Smooth muscle cell (in vitro differentiated cells): ENCODE measurements at regions not wholly inside any gene's neighbourhood (a gene's known extent, or its start where the extent isn't known, plus 50 kb on each side); places are given as distances from the start of the nearest gene placed in this dataset.

ENCODE experiments used
- DNase-seq: peaks from one replicate; lab custom pipeline; 2025; ENCODE audit not compliant: unreplicated experiment; lab: John Stamatoyannopoulos, UW
- H2AFZ ChIP-seq: fragments of 200-600 bp; sonication (generic); 2 replicates; pipeline ENCODE4 v1.6.0; 2016; ENCODE audit warnings: antibody characterized with exemption, low read depth, mild to moderate bottlenecking
- H3F3A ChIP-seq: fragments of 200-600 bp; sonication (generic); 2 replicates; pipeline ENCODE4 v1.6.0; 2017; ENCODE audit warnings: antibody characterized with exemption, low read depth
- H3K27ac ChIP-seq: fragments of 200-600 bp; sonication (generic); 2 replicates; pipeline ENCODE4 v1.5.1; 2016; ENCODE audit warnings: low read depth, mild to moderate bottlenecking
- H3K27me3 ChIP-seq: fragments of 200-600 bp; sonication (generic); 2 replicates; pipeline ENCODE4 v1.6.1; 2016; ENCODE audit warnings: low read depth, mild to moderate bottlenecking
- H3K36me3 ChIP-seq: fragments of 200-600 bp; sonication (generic); 2 replicates; pipeline ENCODE4 v1.5.1; 2016; ENCODE audit warnings: low read depth
- H3K4me1 ChIP-seq: fragments of 200-600 bp; sonication (generic); 2 replicates; pipeline ENCODE4 v1.5.1; 2016; ENCODE audit warnings: low read depth
- H3K4me2 ChIP-seq: fragments of 200-600 bp; sonication (generic); 2 replicates; pipeline ENCODE4 v1.6.0; 2016; ENCODE audit warnings: mild to moderate bottlenecking
- H3K4me3 ChIP-seq: fragments of 200-600 bp; sonication (generic); 2 replicates; pipeline ENCODE4 v1.5.1; 2016; ENCODE audit warnings: mild to moderate bottlenecking
- H3K79me2 ChIP-seq: fragments of 200-600 bp; sonication (generic); 2 replicates; pipeline ENCODE4 v1.6.0; 2016; ENCODE audit warnings: low read depth, mild to moderate bottlenecking
- H3K9ac ChIP-seq: fragments of 200-600 bp; sonication (generic); 2 replicates; pipeline ENCODE4 v1.6.0; 2016; ENCODE audit warnings: low read depth
- H3K9me3 ChIP-seq: fragments of 200-600 bp; sonication (generic); replicated peaks from 2 replicates; pipeline ENCODE4 v1.5.1; 2016; ENCODE audit warnings: low read depth
- H4K20me1 ChIP-seq: fragments of 200-600 bp; sonication (generic); 2 replicates; pipeline ENCODE4 v1.6.0; 2016; ENCODE audit warnings: low read depth
- WGBS: methylation state at CpG from one replicate; pipeline ENCODE4 v1.1.7; 2016; ENCODE audit warnings: low lambda C conversion rate; 5-methylcytosine and 5-hydroxymethylcytosine counted together
- TF ChIP-seq, protein P1 (sequence below): fragments of 200-600 bp; sonication (generic); IDR thresholded peaks from 2 replicates; pipeline ENCODE4 v1.5.1; 2017; ENCODE audit warnings: borderline replicate concordance, mild to moderate bottlenecking, antibody characterized with exemption; ENCODE audit not compliant: insufficient read depth, poor library complexity, severe bottlenecking

DNA sequence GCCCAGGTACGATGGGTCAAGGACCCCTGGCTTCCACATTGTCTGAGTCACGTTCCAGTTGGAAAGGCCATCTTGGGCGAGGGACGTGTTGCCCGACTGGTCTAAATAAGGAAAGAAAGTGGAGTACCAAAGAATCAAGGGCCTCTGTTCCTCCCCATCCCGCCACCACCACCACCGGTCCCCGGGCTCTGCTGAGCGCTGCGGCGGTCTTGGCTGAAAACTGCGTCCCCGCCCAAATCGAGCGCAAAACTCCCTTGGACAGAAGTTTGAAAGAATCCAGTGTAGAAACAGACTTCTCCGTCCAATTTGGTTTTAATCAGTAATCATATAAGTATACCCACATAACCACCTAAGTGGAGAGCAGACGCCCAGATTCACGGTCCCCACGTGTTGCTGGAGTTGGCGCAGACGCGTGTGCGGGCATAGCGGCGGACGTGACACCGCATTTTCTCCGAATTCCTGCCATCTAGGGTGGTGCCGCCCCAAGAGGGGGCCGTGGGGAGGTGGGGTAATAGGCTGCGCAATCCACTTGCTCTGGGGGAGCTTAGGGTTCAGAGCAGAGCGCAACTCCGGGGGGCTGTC, 243.8 kb upstream of the TOPAZ1 start:
- 5% methylated on average over 33 of the region's 33 CpGs for WGBS
- H2AFZ ChIP-seq = no peak overlapping the region
- no peak overlapping the region for H3K9ac ChIP-seq
- no peaks in the 10 kb centered on the region for H3K79me2 ChIP-seq
- H4K20me1 ChIP-seq = no peaks in the 10 kb centered on the region
- peaks cover 98% of the 10 kb centered on the region for H3K27me3 ChIP-seq
- no peak overlapping the region for H3K27ac ChIP-seq
- H3K4me3 ChIP-seq = peak overlapping the region; percentile 54
- H3K4me1 ChIP-seq = peaks cover 36% of the 10 kb centered on the region
- peak overlapping the region; percentile 80 for H3K4me2 ChIP-seq
- DNase-seq = no peak
- no peaks in the 10 kb centered on the region for H3F3A ChIP-seq
- TF ChIP-seq, protein P1, sequence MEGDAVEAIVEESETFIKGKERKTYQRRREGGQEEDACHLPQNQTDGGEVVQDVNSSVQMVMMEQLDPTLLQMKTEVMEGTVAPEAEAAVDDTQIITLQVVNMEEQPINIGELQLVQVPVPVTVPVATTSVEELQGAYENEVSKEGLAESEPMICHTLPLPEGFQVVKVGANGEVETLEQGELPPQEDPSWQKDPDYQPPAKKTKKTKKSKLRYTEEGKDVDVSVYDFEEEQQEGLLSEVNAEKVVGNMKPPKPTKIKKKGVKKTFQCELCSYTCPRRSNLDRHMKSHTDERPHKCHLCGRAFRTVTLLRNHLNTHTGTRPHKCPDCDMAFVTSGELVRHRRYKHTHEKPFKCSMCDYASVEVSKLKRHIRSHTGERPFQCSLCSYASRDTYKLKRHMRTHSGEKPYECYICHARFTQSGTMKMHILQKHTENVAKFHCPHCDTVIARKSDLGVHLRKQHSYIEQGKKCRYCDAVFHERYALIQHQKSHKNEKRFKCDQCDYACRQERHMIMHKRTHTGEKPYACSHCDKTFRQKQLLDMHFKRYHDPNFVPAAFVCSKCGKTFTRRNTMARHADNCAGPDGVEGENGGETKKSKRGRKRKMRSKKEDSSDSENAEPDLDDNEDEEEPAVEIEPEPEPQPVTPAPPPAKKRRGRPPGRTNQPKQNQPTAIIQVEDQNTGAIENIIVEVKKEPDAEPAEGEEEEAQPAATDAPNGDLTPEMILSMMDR = no peak
- H3K36me3 ChIP-seq = no peaks in the 10 kb centered on the region
- no peaks in the 10 kb centered on the region for H3K9me3 ChIP-seq

DNA sequence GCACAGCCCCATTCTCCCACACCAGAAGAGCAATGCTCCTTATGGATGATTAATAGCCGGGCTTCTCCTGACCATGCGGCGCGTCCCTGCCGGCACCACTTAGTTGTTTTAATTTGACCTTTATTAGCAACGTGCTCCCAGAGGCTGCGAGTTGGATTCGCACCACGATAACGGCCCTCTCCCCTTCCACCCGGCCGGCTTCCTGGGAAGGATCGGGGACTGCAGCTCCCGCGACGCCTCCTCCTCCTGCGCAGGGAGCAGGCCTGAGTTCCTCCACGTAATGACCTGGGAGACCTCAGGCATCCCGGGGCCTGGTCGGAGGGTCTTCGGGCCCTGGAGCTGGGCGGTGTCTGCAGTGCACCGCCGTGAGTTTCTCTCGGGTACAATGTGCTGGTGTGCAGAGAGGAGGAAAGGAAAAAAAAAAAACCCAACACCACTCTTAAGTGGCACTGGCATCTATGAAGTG, 243.3 kb upstream of the TOPAZ1 start:
- peak overlapping the region; percentile 54 for H3K4me3 ChIP-seq
- H2AFZ ChIP-seq = peak overlapping the region; percentile 7
- peak overlapping the region; percentile 80 for H3K4me2 ChIP-seq
- peaks cover 36% of the 10 kb centered on the region for H3K4me1 ChIP-seq
- TF ChIP-seq, protein P1 = no peak
- H3F3A ChIP-seq = no peaks in the 10 kb centered on the region
- H3K27me3 ChIP-seq = peaks cover 93% of the 10 kb centered on the region
- no peaks in the 10 kb centered on the region for H3K9me3 ChIP-seq
- no peaks in the 10 kb centered on the region for H3K36me3 ChIP-seq
- WGBS = 1% methylated on average over 25 of the region's 25 CpGs
- no peak overlapping the region for H3K9ac ChIP-seq
- no peak overlapping the region for H3K27ac ChIP-seq
- no peak for DNase-seq
- H4K20me1 ChIP-seq = no peaks in the 10 kb centered on the region
- no peaks in the 10 kb centered on the region for H3K79me2 ChIP-seq

DNA sequence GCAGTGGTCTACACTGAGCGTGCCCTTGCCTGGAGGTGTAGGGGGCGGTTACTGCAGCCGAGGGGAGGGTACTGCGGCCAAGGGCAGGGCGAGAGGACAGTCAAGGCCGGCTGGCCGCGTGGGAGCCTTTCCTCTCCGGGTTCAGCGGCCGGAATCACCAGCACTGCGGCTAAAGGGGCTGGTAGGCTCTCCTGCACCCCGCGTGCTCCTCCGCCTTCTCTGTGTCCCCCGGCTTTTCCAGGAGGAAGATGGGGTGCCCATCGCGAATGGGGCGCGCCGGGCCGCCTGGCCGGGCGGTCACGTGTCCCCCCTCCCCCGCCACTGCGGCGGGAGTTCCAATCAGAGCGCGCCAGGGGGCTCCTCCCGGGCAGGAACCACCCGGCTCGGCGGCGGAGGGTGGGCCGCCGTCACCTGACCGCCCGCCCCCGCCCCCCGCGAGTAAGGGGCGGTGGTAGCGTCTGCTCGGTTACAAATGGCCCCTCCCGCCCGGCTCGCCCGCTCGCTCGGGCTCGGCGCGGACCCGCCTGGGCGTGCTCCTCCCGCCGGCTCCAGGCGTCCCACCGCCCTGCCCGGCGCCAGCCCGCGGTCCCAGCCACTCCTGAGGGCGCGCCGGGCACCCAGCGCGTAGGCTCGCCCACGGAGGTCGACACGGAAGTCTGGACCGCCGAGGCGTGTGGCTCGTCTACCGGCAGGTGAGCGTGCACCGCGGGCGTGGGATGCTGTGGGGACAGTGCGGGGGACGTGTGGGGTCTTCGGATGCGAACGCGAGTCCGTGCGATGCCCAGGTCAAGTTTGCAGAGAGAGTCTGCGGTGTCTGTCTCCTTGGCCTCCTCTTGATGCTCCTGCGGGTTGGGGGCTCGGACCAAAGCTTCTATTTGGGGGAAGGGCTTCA, 242.6 kb upstream of the TOPAZ1 start:
- no peaks in the 10 kb centered on the region for H3K79me2 ChIP-seq
- peak overlapping the region; percentile 54 for H3K4me3 ChIP-seq
- no peaks in the 10 kb centered on the region for H3F3A ChIP-seq
- H3K27me3 ChIP-seq = peaks cover 86% of the 10 kb centered on the region
- 2% methylated on average over 67 of the region's 93 CpGs for WGBS
- H3K27ac ChIP-seq = no peak overlapping the region
- H3K4me2 ChIP-seq = peak overlapping the region; percentile 80
- no peaks in the 10 kb centered on the region for H4K20me1 ChIP-seq
- H2AFZ ChIP-seq = peak overlapping the region; percentile 7
- peaks cover 36% of the 10 kb centered on the region for H3K4me1 ChIP-seq
- DNase-seq = no peak
- no peaks in the 10 kb centered on the region for H3K9me3 ChIP-seq
- H3K9ac ChIP-seq = no peak overlapping the region
- no peaks in the 10 kb centered on the region for H3K36me3 ChIP-seq
- TF ChIP-seq, protein P1 = no peak
